ENCODE measurements at regions not wholly inside any gene's neighbourhood (a gene's known extent, or its start where the extent isn't known, plus 50 kb on each side); places are given as distances from the start of the nearest gene placed in this dataset.

- Histone ChIP-seq H3K36me3 (ENCODE audit: control insufficient read depth in 3 of 3, insufficient read depth in 3 of 3, low read length in 3 of 3) (no peaks in the 10 kb centered on the region), H3K27ac (ENCODE audit: low read depth, low read length) (no peak overlapping the region), H3K27me3 (ENCODE audit: control insufficient read depth in 3 of 3, insufficient read depth in 3 of 3, low read length in 3 of 3) (no peaks in the 10 kb centered on the region), H3K4me3 (ENCODE audit: low read length in 3 of 3) (peak overlapping the region in 1 of 3 donors; percentile 20), H3K4me1 (ENCODE audit: control insufficient read depth in 3 of 3, insufficient read depth in 3 of 3, low read length in 3 of 3) (peaks cover 0 to 4% (median 4%) of the 10 kb centered on the region in 3 donors), H3K9me3 (ENCODE audit: control insufficient read depth in 3 of 3, low read length in 3 of 3) (no peaks in the 10 kb centered on the region), H3K9ac (ENCODE audit: low read depth in 1 of 3, low read length in 3 of 3) (no peak overlapping the region)
Observed at GRCh38 chr13:39254601-39255000, 216.3 kb downstream of the NHLRC3 start.

- Histone ChIP-seq H3K27ac (ENCODE audit: low read depth, low read length) (peak overlapping the region; percentile 20), H3K9me3 (ENCODE audit: control insufficient read depth in 3 of 3, low read length in 3 of 3) (no peaks in the 10 kb centered on the region), H3K36me3 (ENCODE audit: control insufficient read depth in 3 of 3, insufficient read depth in 3 of 3, low read length in 3 of 3) (no peaks in the 10 kb centered on the region), H3K4me3 (ENCODE audit: low read length in 3 of 3) (no peak overlapping the region), H3K27me3 (ENCODE audit: control insufficient read depth in 3 of 3, insufficient read depth in 3 of 3, low read length in 3 of 3) (no peaks in the 10 kb centered on the region), H3K9ac (ENCODE audit: low read depth in 1 of 3, low read length in 3 of 3) (no peak overlapping the region), H3K4me1 (ENCODE audit: control insufficient read depth in 3 of 3, insufficient read depth in 3 of 3, low read length in 3 of 3) (peaks cover 0 to 9% (median 9%) of the 10 kb centered on the region in 3 donors)
Observed at GRCh38 chr13:39257642-39258041, 219.4 kb downstream of the NHLRC3 start.

- Histone ChIP-seq H3K27ac (ENCODE audit: low read depth, low read length) (no peak overlapping the region), H3K36me3 (ENCODE audit: control insufficient read depth in 3 of 3, insufficient read depth in 3 of 3, low read length in 3 of 3) (no peaks in the 10 kb centered on the region), H3K27me3 (ENCODE audit: control insufficient read depth in 3 of 3, insufficient read depth in 3 of 3, low read length in 3 of 3) (no peaks in the 10 kb centered on the region), H3K4me3 (ENCODE audit: low read length in 3 of 3) (no peak overlapping the region), H3K9ac (ENCODE audit: low read depth in 1 of 3, low read length in 3 of 3) (no peak overlapping the region), H3K4me1 (ENCODE audit: control insufficient read depth in 3 of 3, insufficient read depth in 3 of 3, low read length in 3 of 3) (peaks cover 3 to 11% (median 11%) of the 10 kb centered on the region in 3 donors), H3K9me3 (ENCODE audit: control insufficient read depth in 3 of 3, low read length in 3 of 3) (no peaks in the 10 kb centered on the region)
Observed at GRCh38 chr13:39259371-39260140, 221.3 kb downstream of the NHLRC3 start.

- Histone ChIP-seq H3K9me3 (ENCODE audit: control insufficient read depth in 3 of 3, low read length in 3 of 3) (no peaks in the 10 kb centered on the region), H3K4me3 (ENCODE audit: low read length in 3 of 3) (no peak overlapping the region), H3K27ac (ENCODE audit: low read depth, low read length) (no peak overlapping the region), H3K36me3 (ENCODE audit: control insufficient read depth in 3 of 3, insufficient read depth in 3 of 3, low read length in 3 of 3) (no peaks in the 10 kb centered on the region), H3K9ac (ENCODE audit: low read depth in 1 of 3, low read length in 3 of 3) (no peak overlapping the region), H3K27me3 (ENCODE audit: control insufficient read depth in 3 of 3, insufficient read depth in 3 of 3, low read length in 3 of 3) (no peaks in the 10 kb centered on the region), H3K4me1 (ENCODE audit: control insufficient read depth in 3 of 3, insufficient read depth in 3 of 3, low read length in 3 of 3) (peaks cover 3 to 8% (median 7%) of the 10 kb centered on the region in 3 donors)
Observed at GRCh38 chr13:39263033-39263432, 224.8 kb downstream of the NHLRC3 start.

- Histone ChIP-seq H3K27me3 (ENCODE audit: control insufficient read depth in 3 of 3, insufficient read depth in 3 of 3, low read length in 3 of 3) (no peaks in the 10 kb centered on the region), H3K9ac (ENCODE audit: low read depth in 1 of 3, low read length in 3 of 3) (no peak overlapping the region), H3K9me3 (ENCODE audit: control insufficient read depth in 3 of 3, low read length in 3 of 3) (no peaks in the 10 kb centered on the region), H3K36me3 (ENCODE audit: control insufficient read depth in 3 of 3, insufficient read depth in 3 of 3, low read length in 3 of 3) (no peaks in the 10 kb centered on the region), H3K27ac (ENCODE audit: low read depth, low read length) (no peak overlapping the region), H3K4me3 (ENCODE audit: low read length in 3 of 3) (no peak overlapping the region), H3K4me1 (ENCODE audit: control insufficient read depth in 3 of 3, insufficient read depth in 3 of 3, low read length in 3 of 3) (peaks cover 3 to 8% (median 7%) of the 10 kb centered on the region in 3 donors)
Observed at GRCh38 chr13:39263531-39263930, 225.3 kb downstream of the NHLRC3 start.

GRCh38 chr13:39266426-39266825 lies 228.2 kb downstream of the NHLRC3 start:
- Histone ChIP-seq H3K4me3 (ENCODE audit: low read length in 3 of 3) (no peak overlapping the region), H3K9me3 (ENCODE audit: control insufficient read depth in 3 of 3, low read length in 3 of 3) (no peaks in the 10 kb centered on the region), H3K4me1 (ENCODE audit: control insufficient read depth in 3 of 3, insufficient read depth in 3 of 3, low read length in 3 of 3) (peaks cover 3 to 5% (median 3%) of the 10 kb centered on the region in 3 donors), H3K36me3 (ENCODE audit: control insufficient read depth in 3 of 3, insufficient read depth in 3 of 3, low read length in 3 of 3) (no peaks in the 10 kb centered on the region), H3K9ac (ENCODE audit: low read depth in 1 of 3, low read length in 3 of 3) (no peak overlapping the region), H3K27me3 (ENCODE audit: control insufficient read depth in 3 of 3, insufficient read depth in 3 of 3, low read length in 3 of 3) (no peaks in the 10 kb centered on the region), H3K27ac (ENCODE audit: low read depth, low read length) (no peak overlapping the region)

GRCh38 chr13:39268398-39268797 lies 230.1 kb downstream of the NHLRC3 start:
- no peaks in the 10 kb centered on the region for H3K9me3 ChIP-seq (ENCODE audit: control insufficient read depth in 3 of 3, low read length in 3 of 3)
- no peak overlapping the region for H3K4me3 ChIP-seq (ENCODE audit: low read length in 3 of 3)
- H3K27me3 ChIP-seq (ENCODE audit: control insufficient read depth in 3 of 3, insufficient read depth in 3 of 3, low read length in 3 of 3), result no peaks in the 10 kb centered on the region
- H3K27ac ChIP-seq (ENCODE audit: low read depth, low read length), result no peak overlapping the region
- H3K9ac ChIP-seq (ENCODE audit: low read depth in 1 of 3, low read length in 3 of 3), result no peak overlapping the region
- no peaks in the 10 kb centered on the region for H3K36me3 ChIP-seq (ENCODE audit: control insufficient read depth in 3 of 3, insufficient read depth in 3 of 3, low read length in 3 of 3)
- H3K4me1 ChIP-seq (ENCODE audit: control insufficient read depth in 3 of 3, insufficient read depth in 3 of 3, low read length in 3 of 3), result no peaks in the 10 kb centered on the region

- Histone ChIP-seq H3K36me3 (ENCODE audit: control insufficient read depth in 3 of 3, insufficient read depth in 3 of 3, low read length in 3 of 3) (no peaks in the 10 kb centered on the region), H3K9ac (ENCODE audit: low read depth in 1 of 3, low read length in 3 of 3) (no peak overlapping the region), H3K9me3 (ENCODE audit: control insufficient read depth in 3 of 3, low read length in 3 of 3) (no peaks in the 10 kb centered on the region), H3K27ac (ENCODE audit: low read depth, low read length) (no peak overlapping the region), H3K4me3 (ENCODE audit: low read length in 3 of 3) (no peak overlapping the region), H3K4me1 (ENCODE audit: control insufficient read depth in 3 of 3, insufficient read depth in 3 of 3, low read length in 3 of 3) (no peaks in the 10 kb centered on the region), H3K27me3 (ENCODE audit: control insufficient read depth in 3 of 3, insufficient read depth in 3 of 3, low read length in 3 of 3) (no peaks in the 10 kb centered on the region)
Observed at GRCh38 chr13:39269004-39269403, 230.7 kb downstream of the NHLRC3 start.

- Histone ChIP-seq H3K27ac (ENCODE audit: low read depth, low read length) (no peak overlapping the region), H3K9ac (ENCODE audit: low read depth in 1 of 3, low read length in 3 of 3) (no peak overlapping the region), H3K27me3 (ENCODE audit: control insufficient read depth in 3 of 3, insufficient read depth in 3 of 3, low read length in 3 of 3) (no peaks in the 10 kb centered on the region), H3K9me3 (ENCODE audit: control insufficient read depth in 3 of 3, low read length in 3 of 3) (no peaks in the 10 kb centered on the region), H3K36me3 (ENCODE audit: control insufficient read depth in 3 of 3, insufficient read depth in 3 of 3, low read length in 3 of 3) (no peaks in the 10 kb centered on the region), H3K4me3 (ENCODE audit: low read length in 3 of 3) (no peak overlapping the region), H3K4me1 (ENCODE audit: control insufficient read depth in 3 of 3, insufficient read depth in 3 of 3, low read length in 3 of 3) (peaks cover 0 to under 1% (median 0%) of the 10 kb centered on the region in 3 donors)
Observed at GRCh38 chr13:39269411-39269810, 231.2 kb downstream of the NHLRC3 start.

- Histone ChIP-seq H3K27ac (ENCODE audit: low read depth, low read length) (no peak overlapping the region), H3K27me3 (ENCODE audit: control insufficient read depth in 3 of 3, insufficient read depth in 3 of 3, low read length in 3 of 3) (no peaks in the 10 kb centered on the region), H3K9ac (ENCODE audit: low read depth in 1 of 3, low read length in 3 of 3) (no peak overlapping the region), H3K36me3 (ENCODE audit: control insufficient read depth in 3 of 3, insufficient read depth in 3 of 3, low read length in 3 of 3) (no peaks in the 10 kb centered on the region), H3K9me3 (ENCODE audit: control insufficient read depth in 3 of 3, low read length in 3 of 3) (no peaks in the 10 kb centered on the region), H3K4me1 (ENCODE audit: control insufficient read depth in 3 of 3, insufficient read depth in 3 of 3, low read length in 3 of 3) (peaks cover 0 to 4% (median 0%) of the 10 kb centered on the region in 3 donors), H3K4me3 (ENCODE audit: low read length in 3 of 3) (no peak overlapping the region)
Observed at GRCh38 chr13:39272994-39273393, 234.7 kb downstream of the NHLRC3 start.

Data from skeletal muscle tissue (tissue), 3 donors.